IPS-NIHi11 (cell line): ENCODE measurements at regions not wholly inside any gene's neighbourhood (a gene's known extent, or its start where the extent isn't known, plus 50 kb on each side); places are given as distances from the start of the nearest gene placed in this dataset.
"Not testable (repeated sequence)": the region's sequence is repeated elsewhere in the genome, so short reads cannot be mapped to it uniquely, and the experiment has no call there.

Experiments used
- DNase-seq: peaks from one replicate; pipeline ENCODE4 v3.0.0; 2012; ENCODE audit warnings: mixed read lengths, low spot score

- DNase-seq, result no peak
Observed at GRCh38 chr21:23881783-23882182, 1725.5 kb downstream of the MRPL39 start.

- no peak for DNase-seq
Observed at GRCh38 chr21:23876925-23877558, 1730.2 kb downstream of the MRPL39 start.

- no peak for DNase-seq
Observed at GRCh38 chr21:23874271-23874670, 1733.0 kb downstream of the MRPL39 start.

GRCh38 chr21:23861911-23862504 is 1745.3 kb downstream of the MRPL39 start:
- no peak for DNase-seq

GRCh38 chr21:23858878-23859277 is 1748.4 kb downstream of the MRPL39 start:
- DNase-seq, result no peak

GRCh38 chr21:23853796-23854379 is 1753.4 kb downstream of the MRPL39 start:
- DNase-seq, result peak; percentile 7

- DNase-seq, result no peak
Observed at GRCh38 chr21:23837564-23837963, 1769.7 kb downstream of the MRPL39 start.

- DNase-seq, result no peak
Observed at GRCh38 chr21:23822760-23823159, 1784.5 kb downstream of the MRPL39 start.

- DNase-seq, result no peak
Observed at GRCh38 chr21:23817337-23817736, 1789.9 kb downstream of the MRPL39 start.

GRCh38 chr21:23812485-23812884 is 1794.8 kb downstream of the MRPL39 start:
- DNase-seq, result no peak

- DNase-seq, result no peak
Observed at GRCh38 chr21:23811805-23812204, 1795.5 kb downstream of the MRPL39 start.

GRCh38 chr21:23809573-23809972 is 1797.7 kb downstream of the MRPL39 start:
- DNase-seq, result no peak

GRCh38 chr21:23806966-23807548 is 1800.2 kb downstream of the MRPL39 start:
- not testable (repeated sequence) for DNase-seq

GRCh38 chr21:23804866-23805265 is 1802.4 kb downstream of the MRPL39 start:
- no peak for DNase-seq

GRCh38 chr21:23801292-23801691 is 1806.0 kb downstream of the MRPL39 start:
- no peak for DNase-seq

GRCh38 chr21:23799376-23799775 is 1807.9 kb downstream of the MRPL39 start:
- no peak for DNase-seq

- DNase-seq, result no peak
Observed at GRCh38 chr21:23792300-23792699, 1815.0 kb downstream of the MRPL39 start.

- DNase-seq, result no peak
Observed at GRCh38 chr21:23789864-23790263, 1817.4 kb downstream of the MRPL39 start.

- DNase-seq, result no peak
Observed at GRCh38 chr21:23780326-23780725, 1827.0 kb downstream of the MRPL39 start.

- DNase-seq, result no peak
Observed at GRCh38 chr21:23743821-23744220, 1863.5 kb downstream of the MRPL39 start.

GRCh38 chr21:23740463-23740862 is 1866.8 kb downstream of the MRPL39 start:
- peak; percentile 3 for DNase-seq

- DNase-seq, result no peak
Observed at GRCh38 chr21:23732776-23733175, 1874.5 kb downstream of the MRPL39 start.

GRCh38 chr21:23729331-23729730 is 1878.0 kb downstream of the MRPL39 start:
- no peak for DNase-seq
